GM12878 (cell line): ENCODE measurements at regions not wholly inside any gene's neighbourhood (a gene's known extent, or its start where the extent isn't known, plus 50 kb on each side); places are given as distances from the start of the nearest gene placed in this dataset.

Source experiments
- BRCA1 ChIP-seq: IDR thresholded peaks from 2 replicates; pipeline ENCODE4 v1.6.1; 2011; ENCODE audit warnings: low read depth, low read length, improper control_type of control experiment
- CBX3 ChIP-seq: fragments of 200-600 bp; sonication (generic); IDR thresholded peaks from 2 replicates; pipeline ENCODE4 v1.6.1; 2016; ENCODE audit warnings: low read depth, borderline replicate concordance
- HDAC2 ChIP-seq: fragments of 200-600 bp; sonication (generic); IDR thresholded peaks from 2 replicates; pipeline ENCODE4 v1.6.1; 2017
- JUNB ChIP-seq: IDR thresholded peaks from 2 replicates; pipeline ENCODE4 v1.6.1; 2016; ENCODE audit warnings: antibody characterized with exemption, mild to moderate bottlenecking
- SMAD5 ChIP-seq: IDR thresholded peaks from 2 replicates; pipeline ENCODE4 v1.6.1; 2016; ENCODE audit warnings: antibody characterized with exemption, low read depth
- SREBF2 ChIP-seq: IDR thresholded peaks from 2 replicates; pipeline ENCODE4 v1.6.1; 2012; ENCODE audit warnings: mild to moderate bottlenecking, low read length
- SUPT20H ChIP-seq: IDR thresholded peaks from 2 replicates; pipeline ENCODE4 v1.6.1; 2011; ENCODE audit warnings: low read depth, mild to moderate bottlenecking, low read length, moderate library complexity, borderline replicate concordance; ENCODE audit not compliant: control insufficient read depth
- TCF12 ChIP-seq: IDR thresholded peaks from 2 replicates; pipeline ENCODE4 v1.6.1; 2011; ENCODE audit warnings: low read depth, mild to moderate bottlenecking, low read length
- TF ChIP-seq, protein P1 (sequence below): fragments of 450-650 bp; IDR thresholded peaks from 2 replicates; pipeline ENCODE4 v1.6.1; 2018; ENCODE audit warnings: mild to moderate bottlenecking, low read depth, moderate library complexity; ENCODE audit not compliant: partially characterized antibody
- TF ChIP-seq, protein P2 (sequence below): IDR thresholded peaks from 2 replicates; pipeline ENCODE4 v1.6.1; 2011; ENCODE audit warnings: borderline replicate concordance, low read depth, mild to moderate bottlenecking, moderate library complexity, low read length; ENCODE audit not compliant: insufficient read depth, poor library complexity, severe bottlenecking
- TF ChIP-seq, protein P3 (sequence below): fragments of 450-650 bp; IDR thresholded peaks from 2 replicates; pipeline ENCODE4 v1.6.1; 2017; ENCODE audit warnings: mild to moderate bottlenecking, low read depth, inconsistent platforms; ENCODE audit not compliant: poor library complexity, severe bottlenecking
- TF ChIP-seq, protein P4 (sequence below): IDR thresholded peaks from 2 replicates; pipeline ENCODE4 v1.6.1; 2012; ENCODE audit warnings: low read depth, low read length, improper control_type of control experiment

DNA sequence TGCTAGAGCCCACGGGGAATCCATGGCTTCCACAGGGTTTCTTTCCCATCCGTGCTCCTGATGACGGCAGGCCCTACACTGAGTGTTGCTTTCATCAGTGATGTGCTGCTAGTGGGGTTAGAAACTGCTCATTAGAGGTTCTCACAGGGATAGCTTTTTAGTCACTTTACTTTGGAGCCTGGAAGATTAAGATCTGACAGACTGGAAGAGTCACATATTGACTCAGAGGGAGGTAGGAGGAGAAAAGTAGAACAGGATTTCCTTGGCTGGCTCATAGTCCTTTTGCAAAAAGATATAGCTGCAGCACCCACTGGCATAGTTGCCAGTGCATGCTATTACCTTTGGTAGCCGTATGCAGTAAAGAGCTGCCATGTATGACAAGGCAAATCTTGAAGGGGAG, 890.3 kb downstream of the C6orf118 start (continued):
- TF ChIP-seq, protein P1, sequence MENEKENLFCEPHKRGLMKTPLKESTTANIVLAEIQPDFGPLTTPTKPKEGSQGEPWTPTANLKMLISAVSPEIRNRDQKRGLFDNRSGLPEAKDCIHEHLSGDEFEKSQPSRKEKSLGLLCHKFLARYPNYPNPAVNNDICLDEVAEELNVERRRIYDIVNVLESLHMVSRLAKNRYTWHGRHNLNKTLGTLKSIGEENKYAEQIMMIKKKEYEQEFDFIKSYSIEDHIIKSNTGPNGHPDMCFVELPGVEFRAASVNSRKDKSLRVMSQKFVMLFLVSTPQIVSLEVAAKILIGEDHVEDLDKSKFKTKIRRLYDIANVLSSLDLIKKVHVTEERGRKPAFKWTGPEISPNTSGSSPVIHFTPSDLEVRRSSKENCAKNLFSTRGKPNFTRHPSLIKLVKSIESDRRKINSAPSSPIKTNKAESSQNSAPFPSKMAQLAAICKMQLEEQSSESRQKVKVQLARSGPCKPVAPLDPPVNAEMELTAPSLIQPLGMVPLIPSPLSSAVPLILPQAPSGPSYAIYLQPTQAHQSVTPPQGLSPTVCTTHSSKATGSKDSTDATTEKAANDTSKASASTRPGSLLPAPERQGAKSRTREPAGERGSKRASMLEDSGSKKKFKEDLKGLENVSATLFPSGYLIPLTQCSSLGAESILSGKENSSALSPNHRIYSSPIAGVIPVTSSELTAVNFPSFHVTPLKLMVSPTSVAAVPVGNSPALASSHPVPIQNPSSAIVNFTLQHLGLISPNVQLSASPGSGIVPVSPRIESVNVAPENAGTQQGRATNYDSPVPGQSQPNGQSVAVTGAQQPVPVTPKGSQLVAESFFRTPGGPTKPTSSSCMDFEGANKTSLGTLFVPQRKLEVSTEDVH, result no peak
- TF ChIP-seq SMAD5, result no peak
- TF ChIP-seq, protein P2, sequence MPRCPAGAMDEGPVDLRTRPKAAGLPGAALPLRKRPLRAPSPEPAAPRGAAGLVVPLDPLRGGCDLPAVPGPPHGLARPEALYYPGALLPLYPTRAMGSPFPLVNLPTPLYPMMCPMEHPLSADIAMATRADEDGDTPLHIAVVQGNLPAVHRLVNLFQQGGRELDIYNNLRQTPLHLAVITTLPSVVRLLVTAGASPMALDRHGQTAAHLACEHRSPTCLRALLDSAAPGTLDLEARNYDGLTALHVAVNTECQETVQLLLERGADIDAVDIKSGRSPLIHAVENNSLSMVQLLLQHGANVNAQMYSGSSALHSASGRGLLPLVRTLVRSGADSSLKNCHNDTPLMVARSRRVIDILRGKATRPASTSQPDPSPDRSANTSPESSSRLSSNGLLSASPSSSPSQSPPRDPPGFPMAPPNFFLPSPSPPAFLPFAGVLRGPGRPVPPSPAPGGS, result no peak
- TF ChIP-seq JUNB, result no peak
- TF ChIP-seq SREBF2, result no peak
- TF ChIP-seq, protein P3, sequence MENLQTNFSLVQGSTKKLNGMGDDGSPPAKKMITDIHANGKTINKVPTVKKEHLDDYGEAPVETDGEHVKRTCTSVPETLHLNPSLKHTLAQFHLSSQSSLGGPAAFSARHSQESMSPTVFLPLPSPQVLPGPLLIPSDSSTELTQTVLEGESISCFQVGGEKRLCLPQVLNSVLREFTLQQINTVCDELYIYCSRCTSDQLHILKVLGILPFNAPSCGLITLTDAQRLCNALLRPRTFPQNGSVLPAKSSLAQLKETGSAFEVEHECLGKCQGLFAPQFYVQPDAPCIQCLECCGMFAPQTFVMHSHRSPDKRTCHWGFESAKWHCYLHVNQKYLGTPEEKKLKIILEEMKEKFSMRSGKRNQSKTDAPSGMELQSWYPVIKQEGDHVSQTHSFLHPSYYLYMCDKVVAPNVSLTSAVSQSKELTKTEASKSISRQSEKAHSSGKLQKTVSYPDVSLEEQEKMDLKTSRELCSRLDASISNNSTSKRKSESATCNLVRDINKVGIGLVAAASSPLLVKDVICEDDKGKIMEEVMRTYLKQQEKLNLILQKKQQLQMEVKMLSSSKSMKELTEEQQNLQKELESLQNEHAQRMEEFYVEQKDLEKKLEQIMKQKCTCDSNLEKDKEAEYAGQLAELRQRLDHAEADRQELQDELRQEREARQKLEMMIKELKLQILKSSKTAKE, result no peak
- TF ChIP-seq BRCA1, result no peak
- TF ChIP-seq SUPT20H, result no peak
- TF ChIP-seq TCF12, result no peak
- TF ChIP-seq HDAC2, result no peak
- no peak for TF ChIP-seq CBX3
- TF ChIP-seq, protein P4, sequence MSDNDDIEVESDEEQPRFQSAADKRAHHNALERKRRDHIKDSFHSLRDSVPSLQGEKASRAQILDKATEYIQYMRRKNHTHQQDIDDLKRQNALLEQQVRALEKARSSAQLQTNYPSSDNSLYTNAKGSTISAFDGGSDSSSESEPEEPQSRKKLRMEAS, result no peak
